NOMO-1 (cell line): ENCODE measurements at regions not wholly inside any gene's neighbourhood (a gene's known extent, or its start where the extent isn't known, plus 50 kb on each side); places are given as distances from the start of the nearest gene placed in this dataset.
"Not testable (repeated sequence)": the region's sequence is repeated elsewhere in the genome, so short reads cannot be mapped to it uniquely, and the experiment has no call there.

Experiments used
- DNase-seq, 2 experiments: peaks; one replicate each; lab custom pipeline; 2025; ENCODE audit not compliant: unreplicated experiment in 2 of 2; lab: John Stamatoyannopoulos, UW

DNA sequence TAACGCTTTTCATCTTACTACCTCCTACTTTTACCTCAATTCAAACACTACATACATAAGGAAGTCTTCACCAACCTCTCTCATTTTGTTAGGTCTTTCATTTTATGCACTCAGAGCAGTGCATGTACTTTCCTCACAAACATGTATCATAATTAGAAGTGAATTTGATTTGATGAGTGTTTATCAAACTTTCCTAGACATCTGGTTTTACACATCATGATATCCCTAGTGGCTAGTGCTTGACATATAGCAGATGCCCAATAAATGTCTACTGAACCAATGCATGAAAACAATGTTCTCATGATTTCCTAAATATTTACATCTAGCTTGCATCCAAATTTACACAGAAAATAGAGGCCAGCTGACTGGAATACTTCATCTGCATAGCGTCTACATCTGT lies 323.4 kb upstream of the KIF2B start:
- DNase-seq = no peak

DNA sequence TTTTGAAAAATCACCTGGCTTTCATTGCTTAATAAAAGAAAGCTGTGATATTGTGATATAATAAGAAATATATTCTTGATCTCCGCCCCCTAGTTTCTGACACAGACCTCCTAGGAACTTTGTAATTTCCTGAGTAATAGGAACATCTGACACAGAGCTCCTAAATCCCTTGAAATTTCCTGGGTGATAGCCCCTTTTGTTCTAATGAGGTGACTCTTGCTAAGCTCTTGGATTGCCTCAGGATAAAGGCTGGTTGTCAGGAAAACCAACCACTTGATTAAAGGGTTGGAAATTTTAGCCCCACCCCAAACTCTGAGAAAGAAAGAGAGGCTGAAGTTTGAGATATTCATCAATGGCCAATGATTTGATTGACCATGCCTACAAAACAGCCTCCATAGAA lies 326.4 kb upstream of the KIF2B start:
- no peak for DNase-seq

DNA sequence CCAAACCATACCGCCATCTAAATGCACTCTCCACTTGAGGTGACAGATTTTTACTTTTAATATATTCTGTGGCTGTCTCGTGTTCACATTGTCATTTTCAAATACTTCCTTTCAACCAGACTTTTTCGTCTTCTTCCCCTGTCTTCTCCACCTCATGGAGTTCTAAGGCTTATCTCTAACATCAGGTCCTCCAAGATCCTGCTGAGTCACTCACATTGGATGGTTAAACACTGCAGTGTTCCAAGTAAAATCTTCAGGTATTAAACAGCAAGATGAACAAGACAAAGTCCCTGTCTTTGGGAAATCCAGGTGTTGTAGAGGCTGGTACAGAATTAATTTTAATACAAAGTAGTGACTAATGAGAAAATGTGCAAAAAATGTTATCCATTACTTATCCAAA lies 330.2 kb upstream of the KIF2B start:
- DNase-seq = no peak

DNA sequence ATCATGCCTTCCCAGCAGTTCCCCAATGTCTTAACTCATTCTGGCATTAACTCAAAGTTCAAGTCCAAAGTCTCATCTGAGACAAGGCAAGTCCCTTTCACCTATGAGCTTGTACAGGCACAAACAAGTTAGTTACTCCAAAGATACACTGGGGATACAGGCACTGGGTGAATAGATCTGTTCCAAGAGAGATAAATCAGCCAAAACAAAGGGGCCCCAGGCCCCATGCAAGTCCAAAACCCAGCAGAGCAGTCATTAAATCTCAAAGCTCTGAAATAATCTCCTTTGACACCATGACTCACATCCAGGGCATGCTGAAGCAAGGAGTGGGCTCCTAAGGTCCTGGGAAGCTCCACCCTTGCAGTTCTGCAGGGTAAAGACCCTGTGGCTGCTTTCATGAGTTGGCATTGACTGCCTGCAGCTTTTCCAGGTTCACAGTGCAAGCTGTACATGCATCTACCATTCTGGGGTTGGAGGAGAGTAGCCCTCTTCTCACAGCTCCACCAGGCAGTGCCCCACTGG lies 332.2 kb upstream of the KIF2B start:
- DNase-seq = no peak

DNA sequence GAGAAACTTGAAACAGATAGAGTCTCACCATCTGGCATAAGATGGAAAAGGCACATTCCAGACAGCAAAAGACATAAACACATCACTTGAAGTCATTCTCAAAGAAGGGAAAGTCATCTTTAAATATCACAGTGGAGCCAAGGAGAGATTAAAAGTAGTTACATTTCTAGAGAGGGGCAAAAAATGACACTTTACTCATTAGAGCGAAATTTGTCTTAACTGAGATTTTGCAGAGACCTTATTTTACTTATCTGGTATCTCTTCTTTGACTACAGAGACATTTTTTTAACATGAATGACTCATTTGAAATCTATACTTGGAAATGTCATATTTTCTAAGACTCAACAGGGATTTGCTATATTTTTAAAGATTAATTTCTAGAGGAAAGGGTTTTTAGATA lies 339.0 kb upstream of the KIF2B start:
- no peak for DNase-seq

DNA sequence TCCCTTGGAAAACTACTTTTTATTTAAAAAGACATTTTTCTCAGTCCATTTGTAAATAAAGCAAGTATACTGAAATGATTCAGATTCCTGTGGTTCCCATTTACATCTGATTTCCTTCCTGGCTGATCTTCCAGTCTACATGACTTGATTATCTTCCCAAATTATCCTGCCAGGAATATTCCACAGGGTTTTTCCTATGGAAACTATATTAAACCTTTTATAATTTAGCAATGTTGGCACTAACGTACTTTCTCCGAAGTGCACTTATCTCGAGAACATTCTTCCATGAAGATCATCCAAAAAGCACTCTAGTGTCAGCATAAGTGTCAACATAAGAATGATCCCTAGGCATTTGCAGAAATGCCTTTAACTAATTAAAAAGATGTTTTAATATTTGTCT lies 347.7 kb upstream of the KIF2B start:
- DNase-seq = no peak

DNA sequence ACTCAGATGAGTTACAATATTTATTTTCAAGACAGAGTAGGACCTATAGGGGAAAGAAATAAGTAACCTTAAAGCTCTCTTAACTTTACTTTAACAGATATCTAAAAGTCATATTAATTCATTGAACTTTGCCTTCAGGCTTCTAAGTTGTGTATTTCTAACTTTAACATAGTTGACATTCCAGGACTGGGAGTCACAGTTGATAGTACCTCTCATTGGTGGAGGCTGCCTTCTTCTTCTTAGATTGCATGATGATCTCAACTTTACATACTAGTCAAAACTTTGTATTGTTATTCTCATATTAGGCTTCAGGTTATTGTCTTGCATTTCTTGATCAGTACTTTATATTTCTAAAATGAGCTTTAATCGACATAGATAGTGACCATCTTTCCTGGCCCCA lies 350.1 kb upstream of the KIF2B start:
- no peak for DNase-seq

DNA sequence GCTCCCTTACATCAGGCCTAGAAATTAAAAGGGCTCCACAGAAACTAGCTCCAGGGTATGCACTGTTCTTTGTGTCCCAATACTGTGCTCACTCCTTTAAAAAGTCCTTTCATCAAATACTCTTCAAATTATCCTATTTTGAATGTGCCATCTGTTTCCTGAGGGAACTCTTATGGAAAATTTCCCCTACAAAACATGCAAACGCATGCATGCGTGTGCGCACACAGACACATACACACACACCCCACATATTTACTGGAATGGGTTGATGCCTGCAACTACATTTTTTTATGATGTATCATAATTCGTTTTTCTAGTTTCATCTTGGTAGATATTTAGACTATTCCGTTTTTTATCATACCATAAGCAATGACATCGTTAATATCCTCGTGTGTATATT lies 351.2 kb upstream of the KIF2B start:
- DNase-seq = no peak

DNA sequence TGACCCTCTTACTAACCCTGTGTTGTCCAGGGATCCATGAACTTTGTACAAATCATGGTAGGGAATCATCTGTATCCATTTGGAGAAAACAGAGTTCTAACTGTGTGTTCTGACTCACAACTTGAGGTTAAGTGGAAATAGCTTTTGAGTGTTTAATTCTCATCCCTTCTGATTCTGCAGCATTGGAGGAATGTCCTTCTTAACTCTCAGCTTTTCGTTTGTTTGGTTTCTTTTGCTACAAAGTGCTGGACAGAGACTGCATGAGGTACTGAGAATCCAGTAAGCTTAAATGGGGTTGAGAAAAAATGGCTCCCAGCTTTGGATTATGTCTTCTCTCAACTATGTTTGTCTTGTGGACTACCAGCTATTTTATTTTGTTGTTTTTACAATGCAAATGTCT lies 352.1 kb upstream of the KIF2B start:
- no peak for DNase-seq

DNA sequence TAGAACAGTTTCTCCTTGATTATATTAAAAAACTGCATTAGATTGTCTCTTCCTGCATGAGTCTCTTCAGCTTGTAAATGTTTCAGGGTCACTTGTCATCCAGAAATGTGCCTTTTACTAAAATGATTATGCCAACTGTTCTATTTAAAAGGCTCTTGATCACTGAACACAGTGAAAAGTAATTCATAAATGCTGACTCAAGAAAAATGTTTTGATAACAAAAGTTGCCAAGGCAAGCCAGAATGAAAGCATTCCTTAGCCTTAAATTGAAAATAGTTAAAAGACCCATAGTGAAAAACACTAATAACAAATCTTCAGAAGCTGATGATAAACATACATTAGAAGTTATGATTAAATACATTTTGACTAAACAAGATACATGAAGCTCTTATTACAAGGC lies 356.0 kb upstream of the KIF2B start:
- no peak for DNase-seq

DNA sequence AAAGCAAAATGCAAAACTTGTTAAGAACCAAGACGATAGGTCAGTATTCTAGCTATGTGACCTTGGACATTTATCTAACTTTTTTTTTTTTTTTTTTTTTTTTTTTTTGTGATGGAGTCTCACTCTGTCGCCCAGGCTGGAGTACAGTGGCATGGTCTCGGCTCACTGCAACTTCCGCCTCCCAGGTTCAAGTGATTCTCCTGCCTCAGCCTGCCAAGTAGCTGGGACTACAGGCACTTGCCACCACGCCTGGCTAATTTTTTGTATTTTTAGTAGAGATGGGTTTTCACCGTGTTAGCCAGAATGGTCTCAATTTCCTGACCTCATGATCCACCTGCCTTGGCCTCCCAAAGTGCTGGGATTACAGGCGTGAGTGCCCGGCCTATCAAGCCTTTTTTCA lies 358.3 kb upstream of the KIF2B start:
- not testable (repeated sequence) for DNase-seq

DNA sequence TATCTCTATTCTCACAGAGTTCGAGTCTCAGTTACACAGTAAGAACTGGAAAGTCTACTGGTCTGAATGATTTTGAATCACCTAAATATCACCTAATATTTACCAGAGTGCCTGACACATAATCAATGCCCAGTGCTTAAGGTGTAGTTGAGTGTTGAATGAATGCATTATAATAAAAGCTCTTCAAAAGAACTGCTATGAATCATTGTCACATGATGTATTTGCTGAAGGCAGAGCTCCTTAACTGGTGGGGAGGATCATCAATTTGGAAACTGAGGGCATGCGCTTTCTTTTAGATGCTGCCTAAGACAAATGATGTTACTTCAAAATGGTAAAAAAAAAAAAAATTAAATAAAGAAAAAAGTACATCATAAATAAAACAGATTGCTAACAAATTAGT lies 359.4 kb upstream of the KIF2B start:
- no peak for DNase-seq

DNA sequence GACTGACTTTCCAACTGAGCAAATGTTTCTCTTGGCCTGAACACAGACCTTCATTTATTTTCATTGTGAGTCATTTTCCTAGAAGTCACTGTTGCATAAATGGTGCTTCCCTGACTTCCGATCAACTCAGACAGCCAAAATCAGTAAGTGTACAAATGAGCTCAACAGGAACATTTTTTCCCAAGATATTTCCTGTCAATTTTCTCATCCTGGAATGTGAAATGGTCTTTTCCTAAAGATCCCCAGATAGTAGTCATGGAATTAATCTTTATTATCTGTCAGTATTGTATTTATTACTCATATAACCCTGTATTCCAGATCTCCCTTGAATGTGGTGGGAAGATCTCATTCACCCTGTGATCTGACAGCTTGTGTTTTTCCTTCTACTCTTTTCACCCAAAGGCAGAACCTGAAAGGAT lies 360.3 kb upstream of the KIF2B start:
- no peak for DNase-seq

DNA sequence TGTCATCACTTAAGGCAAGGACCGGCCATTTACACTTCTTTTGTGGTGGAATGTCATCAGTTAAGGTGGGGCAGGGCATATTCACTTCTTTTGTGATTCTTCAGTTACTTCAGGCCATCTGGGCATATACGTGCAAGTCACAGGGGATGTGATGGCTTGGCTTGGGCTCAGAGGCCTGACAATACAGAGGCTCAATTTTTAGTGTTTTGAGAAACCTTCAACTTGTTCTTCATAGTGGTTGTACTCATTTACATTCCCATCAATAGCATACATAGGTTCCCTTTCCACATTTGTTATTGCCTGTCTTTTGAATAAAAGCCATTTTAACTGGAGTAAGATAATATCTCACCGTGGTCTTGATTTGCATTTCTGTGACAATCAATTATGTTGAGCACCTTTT lies 366.8 kb upstream of the KIF2B start:
- not testable (repeated sequence) for DNase-seq

DNA sequence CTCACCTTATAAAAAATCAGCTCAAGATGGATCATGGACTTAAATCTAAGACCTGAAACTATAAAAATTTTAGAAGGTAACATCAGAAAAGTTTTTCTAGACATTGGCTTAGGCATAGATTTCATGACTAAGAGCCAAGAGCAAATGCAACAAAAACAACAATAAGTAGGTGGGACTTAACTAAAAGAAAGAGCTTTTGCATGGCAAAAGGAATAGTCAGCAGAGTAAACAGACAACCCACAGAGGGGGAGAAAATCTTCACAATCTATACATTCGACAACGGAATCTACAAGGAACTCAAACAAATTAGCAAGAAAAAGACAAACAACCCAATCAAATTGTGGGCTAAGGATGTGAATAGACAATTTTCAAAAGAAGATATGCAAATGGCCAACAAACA lies 368.4 kb upstream of the KIF2B start:
- DNase-seq = no peak

DNA sequence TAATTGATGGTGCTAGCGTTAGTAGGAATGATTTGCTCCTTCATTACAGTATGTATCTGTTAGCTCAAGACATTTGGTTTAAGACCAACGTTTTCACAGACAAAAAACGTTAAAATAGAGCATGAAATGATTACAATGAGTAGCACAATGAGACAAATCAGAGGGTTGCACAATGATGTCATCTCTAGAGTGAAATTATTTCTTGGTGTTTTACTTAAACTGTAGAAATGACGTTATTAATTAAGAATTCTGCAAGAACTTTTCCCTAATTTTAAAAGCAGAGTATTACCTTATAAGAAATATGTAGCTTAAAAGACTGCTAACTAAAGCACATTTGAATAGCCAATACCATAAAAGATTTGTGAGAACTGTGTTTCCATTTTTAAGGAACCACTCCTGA lies 373.4 kb upstream of the KIF2B start:
- DNase-seq = no peak

DNA sequence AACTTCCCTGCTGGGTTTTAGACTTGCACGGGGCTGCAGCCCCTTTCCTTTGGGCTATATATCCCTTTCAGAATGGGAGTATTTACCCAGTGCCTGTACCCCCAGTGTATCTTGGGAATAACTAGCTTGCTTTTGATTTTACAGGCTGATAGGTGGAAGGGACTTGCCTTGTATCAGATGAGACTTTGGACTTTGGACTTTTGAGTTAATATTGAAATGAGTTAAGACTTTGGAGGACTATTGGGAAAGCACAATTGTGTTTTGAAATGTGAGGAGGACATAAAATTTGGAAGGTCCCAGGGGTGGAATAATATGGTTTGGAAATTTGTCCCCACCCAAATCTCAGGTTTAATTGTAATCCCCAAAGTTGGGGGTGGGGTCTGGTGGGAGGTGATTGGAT lies 393.8 kb upstream of the KIF2B start:
- DNase-seq = no peak

DNA sequence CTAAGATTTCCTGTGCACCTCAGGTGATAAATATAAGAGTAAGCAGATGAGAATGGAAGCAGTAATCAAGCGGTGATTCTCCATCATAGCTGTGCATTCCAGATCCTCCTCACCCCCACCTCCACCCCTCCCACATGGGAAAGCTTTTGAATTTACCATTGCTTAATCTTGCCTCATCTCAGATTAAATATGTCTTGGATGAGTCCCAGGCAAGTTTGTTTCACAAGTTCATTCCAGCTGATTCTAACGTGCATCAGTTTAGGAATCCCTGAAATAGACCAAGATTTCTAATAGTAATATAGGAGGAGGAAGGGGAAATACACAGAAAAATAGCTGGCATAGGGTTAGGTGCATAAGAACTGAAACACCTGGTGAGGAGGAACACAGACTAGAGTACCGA lies 396.2 kb upstream of the KIF2B start:
- DNase-seq = no peak

DNA sequence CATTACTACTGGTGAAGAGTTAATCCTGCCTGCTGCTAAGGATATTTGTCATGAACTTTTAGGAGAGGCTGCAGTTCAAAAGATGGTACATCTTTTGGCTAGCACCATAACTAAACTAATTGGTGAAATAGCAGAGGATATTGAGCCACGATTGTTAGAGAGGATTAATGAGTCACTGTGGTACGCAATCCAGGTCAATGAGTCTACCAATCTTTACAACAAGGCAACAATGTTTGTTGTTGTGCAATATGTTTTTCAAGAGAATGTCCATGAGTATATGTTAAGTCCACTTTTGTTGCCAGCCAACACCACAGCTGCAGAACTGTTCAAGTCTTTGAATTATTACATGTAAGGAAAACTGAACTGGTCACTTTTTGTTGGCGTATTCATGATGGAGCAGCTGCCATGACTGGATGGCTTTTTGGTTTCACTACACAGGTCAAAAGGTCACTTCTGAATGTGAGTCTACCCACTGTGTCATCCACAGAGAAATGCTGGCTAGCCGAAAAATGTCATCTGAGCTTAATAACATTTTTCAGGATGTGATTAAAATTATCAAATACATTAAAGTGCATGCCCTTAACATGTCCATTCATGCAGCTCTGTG lies 402.6 kb upstream of the KIF2B start:
- DNase-seq = no peak

DNA sequence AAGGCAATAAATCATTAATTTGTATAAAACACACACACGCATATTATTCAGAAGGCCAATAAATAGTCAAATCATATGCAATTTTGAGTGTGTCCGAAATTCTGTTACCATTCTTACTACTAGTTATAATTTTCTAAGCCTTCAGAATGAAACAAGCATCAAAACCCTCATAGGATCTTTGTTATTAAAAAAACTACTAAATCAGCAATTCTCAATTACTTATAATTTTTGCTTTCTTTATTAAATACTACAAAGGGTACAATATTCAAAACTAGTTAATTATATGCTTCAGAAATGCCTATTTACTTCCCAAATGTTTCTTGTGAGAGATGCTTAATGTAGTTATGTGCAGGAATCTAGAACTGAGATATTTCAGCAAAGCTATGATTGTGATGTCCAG lies 413.1 kb upstream of the KIF2B start:
- no peak for DNase-seq

DNA sequence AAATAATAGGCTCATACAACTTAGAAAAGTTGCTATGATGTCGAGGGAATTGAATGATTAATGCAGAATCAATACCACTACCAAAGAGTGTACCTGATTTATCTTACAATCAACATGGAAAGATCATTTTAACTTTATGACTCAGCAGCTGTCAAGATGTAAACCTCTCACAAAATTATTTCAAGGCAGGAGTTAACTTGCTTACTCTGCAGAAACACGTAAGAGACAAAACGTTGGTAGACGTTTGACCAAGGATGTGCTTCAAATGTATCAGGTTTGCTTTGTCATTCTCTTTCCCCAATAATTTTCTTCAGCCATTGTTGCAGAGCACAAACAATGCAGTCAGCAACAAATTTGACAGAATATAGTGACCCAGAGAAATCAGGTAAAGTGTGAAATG lies 415.8 kb upstream of the KIF2B start:
- DNase-seq = no peak

DNA sequence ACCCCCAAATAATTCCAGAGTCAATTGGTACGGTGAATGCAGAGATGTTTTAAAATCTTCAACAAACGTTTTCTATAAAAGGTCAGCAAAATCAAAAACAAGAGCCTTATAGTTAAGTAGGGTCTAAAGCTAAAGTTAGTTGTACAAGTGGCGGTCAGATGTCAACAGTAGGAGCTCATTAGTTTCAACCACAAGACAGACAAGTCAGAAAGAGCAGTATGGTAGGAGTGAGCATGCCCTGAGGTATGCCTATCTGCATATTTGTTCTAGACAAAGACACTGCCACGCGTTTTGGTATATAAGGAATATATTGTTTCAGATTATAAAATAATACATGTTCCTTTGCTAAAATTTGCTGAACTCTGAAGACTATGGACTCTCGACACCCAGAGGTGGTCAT lies 431.5 kb upstream of the KIF2B start:
- DNase-seq = no peak

DNA sequence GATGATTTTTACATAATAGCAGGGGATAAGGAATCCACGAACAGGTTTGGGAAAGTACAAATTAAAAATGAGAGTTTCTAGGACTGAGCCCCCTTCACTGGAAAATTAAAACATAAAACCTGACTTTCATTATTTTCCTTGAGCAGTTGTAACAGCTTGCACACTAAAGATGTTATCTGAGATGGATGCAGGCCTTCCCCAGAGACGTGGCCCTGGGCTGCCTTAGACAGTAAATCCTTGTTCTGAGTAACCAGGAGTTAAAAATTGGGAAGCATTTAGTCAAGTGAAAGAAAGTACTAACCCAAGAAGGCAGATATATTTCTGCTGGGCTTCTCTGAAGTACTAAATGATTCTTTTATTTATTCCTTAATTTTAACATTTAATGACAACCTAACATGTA lies 432.2 kb upstream of the KIF2B start:
- no peak for DNase-seq
